GM23338 (cell line): ENCODE measurements at regions not wholly inside any gene's neighbourhood (a gene's known extent, or its start where the extent isn't known, plus 50 kb on each side); places are given as distances from the start of the nearest gene placed in this dataset.

Experiments
- ATAC-seq: fragments of 200-7000 bp; cut with Tn5 transposase; 3 replicates; pipeline ENCODE4 v1.9.1; 2020
- DNase-seq: peaks from one replicate; pipeline ENCODE4 v3.0.0-alpha.2; 2015; ENCODE audit warnings: low spot score
- H2AFZ ChIP-seq: fragments of 200-600 bp; sonication (generic); 2 replicates; pipeline ENCODE4 v1.8.0; 2016; ENCODE audit warnings: antibody characterized with exemption, mild to moderate bottlenecking, moderate library complexity
- H3F3A ChIP-seq: fragments of 200-600 bp; sonication (generic); replicated peaks from 2 replicates; pipeline ENCODE4 v1.8.0; 2017; ENCODE audit warnings: antibody characterized with exemption, mixed run types, low read depth
- H3K27ac ChIP-seq: fragments of 200-600 bp; sonication (generic); 2 replicates; pipeline ENCODE4 v1.6.1; 2016; ENCODE audit warnings: low read depth
- H3K27me3 ChIP-seq: fragments of 200-600 bp; sonication (generic); 2 replicates; pipeline ENCODE4 v1.8.0; 2016; ENCODE audit warnings: mild to moderate bottlenecking, mixed run types, moderate library complexity; ENCODE audit not compliant: insufficient read depth
- H3K36me3 ChIP-seq: fragments of 200-600 bp; sonication (generic); 2 replicates; pipeline ENCODE4 v1.8.0; 2016; ENCODE audit warnings: mild to moderate bottlenecking; ENCODE audit not compliant: insufficient read depth
- H3K4me1 ChIP-seq: fragments of 200-600 bp; sonication (generic); 2 replicates; pipeline ENCODE4 v1.8.0; 2016; ENCODE audit warnings: mild to moderate bottlenecking, moderate library complexity; ENCODE audit not compliant: insufficient read depth
- H3K4me2 ChIP-seq: fragments of 200-600 bp; sonication (generic); 2 replicates; pipeline ENCODE4 v1.7.1; 2017; ENCODE audit warnings: mixed run types
- H3K4me3 ChIP-seq: fragments of 200-600 bp; sonication (generic); 2 replicates; pipeline ENCODE4 v1.6.1; 2016; ENCODE audit warnings: mixed run types
- H3K79me2 ChIP-seq: fragments of 200-600 bp; sonication (generic); replicated peaks from 2 replicates; pipeline ENCODE4 v1.8.0; 2017; ENCODE audit warnings: mild to moderate bottlenecking; ENCODE audit not compliant: insufficient read depth
- H3K9me2 ChIP-seq: fragments of 200-600 bp; sonication (generic); 2 replicates; pipeline ENCODE4 v1.8.0; 2017; ENCODE audit not compliant: insufficient read depth
- H4K20me1 ChIP-seq: fragments of 200-600 bp; sonication (generic); replicated peaks from 2 replicates; pipeline ENCODE4 v1.8.0; 2017; ENCODE audit warnings: mild to moderate bottlenecking; ENCODE audit not compliant: insufficient read depth
- H3K27ac Mint-ChIP-seq: 2 replicates; pipeline ENCODE4 v1.8.0; 2020; ENCODE audit warnings: inconsistent platforms, mild to moderate bottlenecking, moderate library complexity, mixed read lengths
- H3K27me3 Mint-ChIP-seq: 3 replicates; pipeline ENCODE4 v1.8.0; 2022; ENCODE audit warnings: low read depth, mild to moderate bottlenecking, moderate library complexity, mixed read lengths, inconsistent platforms; ENCODE audit not compliant: insufficient read depth, poor library complexity
- H3K36me3 Mint-ChIP-seq: 3 replicates; pipeline ENCODE4 v1.8.0; 2021; ENCODE audit warnings: low read depth, mild to moderate bottlenecking, inconsistent platforms, moderate library complexity, mixed read lengths
- H3K4me1 Mint-ChIP-seq: 3 replicates; pipeline ENCODE4 v1.8.0; 2020; ENCODE audit warnings: mild to moderate bottlenecking, inconsistent platforms, mixed read lengths
- H3K4me3 Mint-ChIP-seq: 3 replicates; pipeline ENCODE4 v1.8.0; 2021; ENCODE audit warnings: moderate library complexity, mild to moderate bottlenecking, inconsistent platforms, mixed read lengths
- H3K9me3 Mint-ChIP-seq: 3 replicates; pipeline ENCODE4 v1.8.0; 2020; ENCODE audit warnings: moderate library complexity, mild to moderate bottlenecking, inconsistent platforms, mixed read lengths
- CREB1 ChIP-seq: fragments of 250-450 bp; sonication (Bioruptor Pico); IDR thresholded peaks from 2 replicates; pipeline ENCODE4 v1.5.0; 2020; ENCODE audit warnings: low read depth, mild to moderate bottlenecking, moderate library complexity
- EZH2phosphoT487 ChIP-seq: fragments of 200-600 bp; sonication (generic); IDR thresholded peaks from one replicate; pipeline ENCODE4 v1.8.1; 2018; ENCODE audit warnings: antibody characterized with exemption; ENCODE audit not compliant: unreplicated experiment
- JUNB ChIP-seq: IDR thresholded peaks from one replicate; pipeline ENCODE4 v1.6.1; 2016; ENCODE audit warnings: antibody characterized with exemption; ENCODE audit not compliant: unreplicated experiment
- NANOG ChIP-seq: IDR thresholded peaks from 2 replicates; pipeline ENCODE4 v1.6.1; 2016; ENCODE audit warnings: antibody characterized with exemption, borderline replicate concordance
- POLR2AphosphoS5 ChIP-seq: IDR thresholded peaks from 2 replicates; pipeline ENCODE4 v1.6.1; 2016; ENCODE audit warnings: antibody characterized with exemption, low read depth
- REST ChIP-seq: IDR thresholded peaks from one replicate; pipeline ENCODE4 v1.6.1; 2018; ENCODE audit warnings: antibody characterized with exemption; ENCODE audit not compliant: unreplicated experiment
- STAT1 ChIP-seq: IDR thresholded peaks from one replicate; pipeline ENCODE4 v1.6.1; 2016; ENCODE audit warnings: antibody characterized with exemption; ENCODE audit not compliant: unreplicated experiment
- ZNF114 ChIP-seq: fragments of 250-450 bp; sonication (Bioruptor Pico); IDR thresholded peaks from 2 replicates; pipeline ENCODE4 v1.5.0; 2020; ENCODE audit warnings: mild to moderate bottlenecking, moderate library complexity
- ZNF331 ChIP-seq: fragments of 250-450 bp; sonication (Bioruptor Pico); IDR thresholded peaks from 2 replicates; pipeline ENCODE4 v1.5.0; 2020; ENCODE audit warnings: low read depth, mild to moderate bottlenecking, moderate library complexity
- ZNF462 ChIP-seq: fragments of 250-450 bp; sonication (Bioruptor Pico); IDR thresholded peaks from 2 replicates; pipeline ENCODE4 v1.5.0; 2020; ENCODE audit warnings: mild to moderate bottlenecking, moderate library complexity
- TF ChIP-seq, protein P1 (sequence below), 2 experiments: fragments of 200-600 bp in 1 of 2; sonication (generic) in 1 of 2; conservative IDR thresholded peaks; 2 replicates each; pipeline versions ENCODE4 v1.5.1 to v1.6.1; 2016 to 2017; ENCODE audit warnings: antibody characterized with exemption in 2 of 2, low read depth in 2 of 2, mild to moderate bottlenecking in 2 of 2, moderate library complexity in 1 of 2
- TF ChIP-seq, protein P2 (sequence below): IDR thresholded peaks from 2 replicates; pipeline ENCODE4 v1.6.1; 2016; ENCODE audit warnings: antibody characterized with exemption

- TF ChIP-seq ZNF462 (no peak), NANOG (no peak), POLR2AphosphoS5 (no peak), STAT1 (no peak), ZNF331 (no peak), EZH2phosphoT487 (no peak), CREB1 (CRISPR knock-in tag) (no peak)
- TF ChIP-seq, protein P1, sequence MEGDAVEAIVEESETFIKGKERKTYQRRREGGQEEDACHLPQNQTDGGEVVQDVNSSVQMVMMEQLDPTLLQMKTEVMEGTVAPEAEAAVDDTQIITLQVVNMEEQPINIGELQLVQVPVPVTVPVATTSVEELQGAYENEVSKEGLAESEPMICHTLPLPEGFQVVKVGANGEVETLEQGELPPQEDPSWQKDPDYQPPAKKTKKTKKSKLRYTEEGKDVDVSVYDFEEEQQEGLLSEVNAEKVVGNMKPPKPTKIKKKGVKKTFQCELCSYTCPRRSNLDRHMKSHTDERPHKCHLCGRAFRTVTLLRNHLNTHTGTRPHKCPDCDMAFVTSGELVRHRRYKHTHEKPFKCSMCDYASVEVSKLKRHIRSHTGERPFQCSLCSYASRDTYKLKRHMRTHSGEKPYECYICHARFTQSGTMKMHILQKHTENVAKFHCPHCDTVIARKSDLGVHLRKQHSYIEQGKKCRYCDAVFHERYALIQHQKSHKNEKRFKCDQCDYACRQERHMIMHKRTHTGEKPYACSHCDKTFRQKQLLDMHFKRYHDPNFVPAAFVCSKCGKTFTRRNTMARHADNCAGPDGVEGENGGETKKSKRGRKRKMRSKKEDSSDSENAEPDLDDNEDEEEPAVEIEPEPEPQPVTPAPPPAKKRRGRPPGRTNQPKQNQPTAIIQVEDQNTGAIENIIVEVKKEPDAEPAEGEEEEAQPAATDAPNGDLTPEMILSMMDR (conservative IDR thresholded peaks at IDR 0.05; ENCODE audit: low read depth in 2 of 2) = no peak
These were observed 619.1 kb upstream of the DAB2 start (continued) for GRCh38 chr5:40043916-40044315.

DNA sequence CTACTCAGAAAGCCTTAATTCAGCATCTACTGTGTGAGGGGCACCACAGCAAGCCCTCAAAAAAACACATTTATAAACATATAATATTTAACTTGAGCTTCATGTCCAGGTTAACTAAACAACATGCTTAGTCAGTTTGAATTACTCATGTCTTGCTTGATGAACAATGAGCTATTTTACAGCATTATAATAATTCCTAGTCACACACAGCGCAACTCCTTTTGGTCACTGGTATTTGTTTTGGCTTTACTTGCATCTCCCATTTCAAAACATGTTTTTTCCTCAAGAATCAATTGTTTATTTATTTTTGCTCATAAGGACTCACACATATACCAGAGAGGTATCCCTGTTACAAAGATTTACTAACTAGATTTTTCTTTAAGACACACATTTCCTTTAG, 616.7 kb upstream of the DAB2 start:
- H3K4me3 ChIP-seq = no peak overlapping the region
- DNase-seq = no peak
- Mint-ChIP-seq H3K4me3 (no peak overlapping the region), H3K27me3 (no peaks in the 10 kb centered on the region), H3K4me1 (no peaks in the 10 kb centered on the region), H3K9me3 (no peaks in the 10 kb centered on the region), H3K36me3 (no peaks in the 10 kb centered on the region), H3K27ac (no peak overlapping the region)
- no peak overlapping the region for H3K27ac ChIP-seq
- no peaks in the 10 kb centered on the region for H3K27me3 ChIP-seq
- no peaks in the 10 kb centered on the region for H3F3A ChIP-seq
- H4K20me1 ChIP-seq = no peaks in the 10 kb centered on the region
- no peaks in the 10 kb centered on the region for H3K4me1 ChIP-seq
- H3K9me2 ChIP-seq = no peaks in the 10 kb centered on the region
- no peak for ATAC-seq
- no peaks in the 10 kb centered on the region for H3K79me2 ChIP-seq
- no peak overlapping the region for H3K4me2 ChIP-seq
- H3K36me3 ChIP-seq = no peaks in the 10 kb centered on the region
- H2AFZ ChIP-seq = no peak overlapping the region
- no peak for TF ChIP-seq ZNF114 (CRISPR knock-in tag)
- no peak for TF ChIP-seq STAT1
- TF ChIP-seq ZNF331 = no peak
- no peak for TF ChIP-seq CREB1 (CRISPR knock-in tag)
- TF ChIP-seq REST = no peak
- no peak for TF ChIP-seq POLR2AphosphoS5
- no peak for TF ChIP-seq JUNB
- TF ChIP-seq, protein P2, sequence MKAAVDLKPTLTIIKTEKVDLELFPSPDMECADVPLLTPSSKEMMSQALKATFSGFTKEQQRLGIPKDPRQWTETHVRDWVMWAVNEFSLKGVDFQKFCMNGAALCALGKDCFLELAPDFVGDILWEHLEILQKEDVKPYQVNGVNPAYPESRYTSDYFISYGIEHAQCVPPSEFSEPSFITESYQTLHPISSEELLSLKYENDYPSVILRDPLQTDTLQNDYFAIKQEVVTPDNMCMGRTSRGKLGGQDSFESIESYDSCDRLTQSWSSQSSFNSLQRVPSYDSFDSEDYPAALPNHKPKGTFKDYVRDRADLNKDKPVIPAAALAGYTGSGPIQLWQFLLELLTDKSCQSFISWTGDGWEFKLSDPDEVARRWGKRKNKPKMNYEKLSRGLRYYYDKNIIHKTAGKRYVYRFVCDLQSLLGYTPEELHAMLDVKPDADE = no peak
